ENCODE measurements at regions not wholly inside any gene's neighbourhood (a gene's known extent, or its start where the extent isn't known, plus 50 kb on each side); places are given as distances from the start of the nearest gene placed in this dataset.
"Not testable (repeated sequence)": the region's sequence is repeated elsewhere in the genome, so short reads cannot be mapped to it uniquely, and the experiment has no call there.

- no peak for DNase-seq (ENCODE audit: low read depth in 2 of 2)
Measured at GRCh38 chr2:184993746-184994145, 395.4 kb downstream of the ZNF804A start.

- DNase-seq (ENCODE audit: low read depth in 2 of 2), result no peak
Measured at GRCh38 chr2:185006481-185006880, 408.2 kb downstream of the ZNF804A start.

- no peak for DNase-seq (ENCODE audit: low read depth in 2 of 2)
Measured at GRCh38 chr2:185012643-185013042, 414.3 kb downstream of the ZNF804A start.

- DNase-seq (ENCODE audit: low read depth in 2 of 2), result no peak
Measured at GRCh38 chr2:185014076-185014475, 415.7 kb downstream of the ZNF804A start.

GRCh38 chr2:185025891-185026290 is 427.6 kb downstream of the ZNF804A start:
- DNase-seq (ENCODE audit: low read depth in 2 of 2), result not testable (repeated sequence)

- DNase-seq (ENCODE audit: low read depth in 2 of 2), result no peak
Measured at GRCh38 chr2:185035906-185036305, 437.6 kb downstream of the ZNF804A start.

- DNase-seq (ENCODE audit: low read depth in 2 of 2), result no peak
Measured at GRCh38 chr2:185044323-185044874, 446.1 kb downstream of the ZNF804A start.

GRCh38 chr2:185050804-185051203 is 452.5 kb downstream of the ZNF804A start:
- no peak for DNase-seq (ENCODE audit: low read depth in 2 of 2)

- no peak for DNase-seq (ENCODE audit: low read depth in 2 of 2)
Measured at GRCh38 chr2:185063761-185064160, 465.4 kb downstream of the ZNF804A start.

GRCh38 chr2:185066128-185066527 is 467.8 kb downstream of the ZNF804A start:
- DNase-seq (ENCODE audit: low read depth in 2 of 2), result no peak

- no peak for DNase-seq (ENCODE audit: low read depth in 2 of 2)
Measured at GRCh38 chr2:185069107-185069506, 470.8 kb downstream of the ZNF804A start.

GRCh38 chr2:185074156-185074555 is 475.8 kb downstream of the ZNF804A start:
- no peak for DNase-seq (ENCODE audit: low read depth in 2 of 2)

GRCh38 chr2:185082749-185083148 is 484.4 kb downstream of the ZNF804A start:
- no peak for DNase-seq (ENCODE audit: low read depth in 2 of 2)

GRCh38 chr2:185108588-185108987 is 510.3 kb downstream of the ZNF804A start:
- no peak for DNase-seq (ENCODE audit: low read depth in 2 of 2)

- no peak for DNase-seq (ENCODE audit: low read depth in 2 of 2)
Measured at GRCh38 chr2:185127412-185127811, 529.1 kb downstream of the ZNF804A start.

GRCh38 chr2:185128346-185128745 is 530.0 kb downstream of the ZNF804A start:
- no peak for DNase-seq (ENCODE audit: low read depth in 2 of 2)

GRCh38 chr2:185128996-185129395 is 530.7 kb downstream of the ZNF804A start:
- DNase-seq (ENCODE audit: low read depth in 2 of 2), result no peak

- DNase-seq (ENCODE audit: low read depth in 2 of 2), result no peak
Measured at GRCh38 chr2:185130685-185131084, 532.4 kb downstream of the ZNF804A start.

GRCh38 chr2:185132501-185133041 is 534.2 kb downstream of the ZNF804A start:
- no peak for DNase-seq (ENCODE audit: low read depth in 2 of 2)

- DNase-seq (ENCODE audit: low read depth in 2 of 2), result no peak
Measured at GRCh38 chr2:185137700-185138099, 539.4 kb downstream of the ZNF804A start.

- DNase-seq (ENCODE audit: low read depth in 2 of 2), result no peak
Measured at GRCh38 chr2:185142677-185143076, 544.3 kb downstream of the ZNF804A start.

GRCh38 chr2:185144159-185144919 is 546.0 kb downstream of the ZNF804A start:
- DNase-seq (ENCODE audit: low read depth in 2 of 2), result no peak
